ENCODE measurements at regions not wholly inside any gene's neighbourhood (a gene's known extent, or its start where the extent isn't known, plus 50 kb on each side); places are given as distances from the start of the nearest gene placed in this dataset.
"Not testable (repeated sequence)": the region's sequence is repeated elsewhere in the genome, so short reads cannot be mapped to it uniquely, and the experiment has no call there.

GRCh38 chr19:28691683-28692082 is 521.3 kb downstream of the UQCRFS1 start:
- no peak for TF ChIP-seq CTCF (IDR thresholded peaks at IDR 0.05; ENCODE audit: control extremely low read depth, extremely low read depth, low read depth, missing control alignments)
- ChIA-PET POLR2A (no interaction called here), CTCF (no interaction called here)
- no peak for DNase-seq (ENCODE audit: extremely low spot score)

GRCh38 chr19:28689464-28689863 is 523.5 kb downstream of the UQCRFS1 start:
- POLR2A ChIA-PET; CTCF ChIA-PET; DNase-seq (ENCODE audit: extremely low spot score): not testable (repeated sequence)

- DNase-seq (ENCODE audit: extremely low spot score) = no peak
- ChIA-PET POLR2A (no interaction called here), CTCF (no interaction called here)
- no peak for TF ChIP-seq CTCF (IDR thresholded peaks at IDR 0.05; ENCODE audit: control extremely low read depth, extremely low read depth, low read depth, missing control alignments)
Observed at GRCh38 chr19:28687296-28687695, 525.7 kb downstream of the UQCRFS1 start.

- no peak for TF ChIP-seq CTCF (IDR thresholded peaks at IDR 0.05; ENCODE audit: control extremely low read depth, extremely low read depth, low read depth, missing control alignments)
- no peak for DNase-seq (ENCODE audit: extremely low spot score)
- POLR2A ChIA-PET = no interaction called here
- CTCF ChIA-PET = no interaction called here
Observed at GRCh38 chr19:28686756-28687155, 526.2 kb downstream of the UQCRFS1 start.

GRCh38 chr19:28685802-28686201 is 527.1 kb downstream of the UQCRFS1 start:
- ChIA-PET CTCF (no interaction called here), POLR2A (no interaction called here)
- no peak for TF ChIP-seq CTCF (IDR thresholded peaks at IDR 0.05; ENCODE audit: control extremely low read depth, extremely low read depth, low read depth, missing control alignments)
- DNase-seq (ENCODE audit: extremely low spot score) = no peak

- CTCF ChIA-PET; DNase-seq (ENCODE audit: extremely low spot score): not testable (repeated sequence)
- POLR2A ChIA-PET = interaction anchor here (0.6 kb wide), 1 partner anchor 555 kb away, joined by 3 read pairs; no protein-coding TSS in a partner anchor
Observed at GRCh38 chr19:28685077-28685476, 527.9 kb downstream of the UQCRFS1 start.

- CTCF ChIA-PET = no interaction called here
- POLR2A ChIA-PET = no interaction called here
- DNase-seq (ENCODE audit: extremely low spot score) = no peak
- TF ChIP-seq CTCF (IDR thresholded peaks at IDR 0.05; ENCODE audit: control extremely low read depth, extremely low read depth, low read depth, missing control alignments) = no peak
Observed at GRCh38 chr19:28680111-28680510, 532.8 kb downstream of the UQCRFS1 start.

GRCh38 chr19:28670836-28671235 is 542.1 kb downstream of the UQCRFS1 start:
- no peak for TF ChIP-seq CTCF (IDR thresholded peaks at IDR 0.05; ENCODE audit: control extremely low read depth, extremely low read depth, low read depth, missing control alignments)
- ChIA-PET CTCF (no interaction called here), POLR2A (no interaction called here)

More at GRCh38 chr19:28670836-28671235, 542.1 kb downstream of the UQCRFS1 start:
- DNase-seq (ENCODE audit: extremely low spot score) = no peak
